NCI-H510A treated with DMSO at 0.1 percent for 48 hours (cell line): ENCODE measurements at regions not wholly inside any gene's neighbourhood (a gene's known extent, or its start where the extent isn't known, plus 50 kb on each side); places are given as distances from the start of the nearest gene placed in this dataset.

Experiments used
- DNase-seq: peaks from one replicate; lab custom pipeline; 2025; lab: John Stamatoyannopoulos, UW

GRCh38 chr9:81113453-81114124 is 575.8 kb downstream of the TLE1 start:
- DNase-seq: no peak

- DNase-seq: no peak
These were observed 576.5 kb downstream of the TLE1 start for GRCh38 chr9:81112627-81113452.

DNA sequence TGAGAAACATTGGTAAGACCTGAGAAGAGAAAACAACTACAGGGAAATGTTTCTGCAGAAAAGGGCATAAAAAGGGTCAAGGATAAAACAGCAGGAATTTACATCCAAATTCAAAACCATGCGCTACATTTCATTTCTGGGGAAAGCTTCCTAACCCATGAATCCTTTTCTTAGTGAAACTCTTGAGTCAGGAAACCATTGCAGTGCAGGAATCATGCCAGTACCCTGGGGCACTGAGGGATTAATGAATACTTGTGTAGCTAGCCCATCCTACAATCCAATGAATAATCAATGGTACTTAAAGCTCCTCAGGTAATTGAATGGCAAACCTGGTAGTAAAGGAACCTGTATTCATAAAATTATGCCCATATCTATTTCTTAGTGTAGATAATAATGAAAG is 580.5 kb downstream of the TLE1 start:
- DNase-seq: no peak

- no peak for DNase-seq
These were observed 581.0 kb downstream of the TLE1 start for GRCh38 chr9:81108391-81108790.

- DNase-seq: peak; percentile 77
These were observed 585.5 kb downstream of the TLE1 start for GRCh38 chr9:81103597-81104471.

DNA sequence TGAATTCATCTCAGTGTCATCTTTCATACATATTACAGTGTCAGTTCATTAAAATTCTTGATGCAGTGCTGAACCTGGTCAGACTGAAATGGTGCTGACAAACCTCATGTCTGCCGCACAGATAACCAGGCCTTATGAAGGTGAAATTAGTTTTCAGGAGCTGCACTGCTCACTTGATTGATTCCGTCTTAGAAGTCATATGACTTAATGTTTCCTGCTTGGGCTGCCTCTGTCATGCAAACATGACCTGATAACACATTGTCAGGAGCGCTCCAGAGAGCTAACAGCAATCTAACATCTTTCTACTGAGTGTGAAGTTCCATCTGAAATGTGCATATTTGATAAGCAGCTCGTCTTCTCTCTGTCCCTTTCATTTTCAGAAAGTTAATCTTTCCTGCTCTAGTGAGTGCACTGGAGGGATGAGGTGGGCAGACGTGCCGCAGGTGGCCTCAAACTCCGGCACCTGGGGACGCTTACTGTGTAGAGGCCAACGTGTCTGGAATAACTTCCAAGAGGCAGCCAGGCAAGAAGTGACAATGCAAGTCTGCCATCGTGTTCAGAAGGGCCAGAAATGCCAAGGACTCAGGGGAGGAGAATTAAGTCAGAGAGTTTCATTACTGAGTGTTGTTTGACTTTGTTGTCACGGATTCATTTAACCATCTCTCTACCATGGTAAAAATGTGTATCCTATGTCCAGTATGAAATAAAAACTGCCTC is 592.1 kb downstream of the TLE1 start:
- no peak for DNase-seq

DNA sequence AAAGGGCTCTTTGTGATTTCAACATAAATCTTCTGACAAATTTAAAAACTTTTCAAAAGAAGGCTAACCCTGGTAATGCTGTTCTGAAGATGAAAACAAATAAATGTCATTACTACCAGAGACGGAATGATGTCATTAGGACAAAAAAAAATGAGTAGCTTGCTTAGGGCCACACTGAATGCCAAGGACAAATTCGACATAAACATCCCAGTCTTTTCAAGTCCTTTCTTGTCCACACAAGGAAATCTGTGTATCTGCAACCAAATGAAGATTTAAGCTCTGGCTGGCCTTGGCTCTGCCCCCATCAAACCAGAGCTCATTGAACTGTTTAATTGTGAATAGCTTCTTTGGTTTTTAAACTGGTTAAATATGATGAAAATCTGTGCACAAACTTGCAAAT is 592.7 kb downstream of the TLE1 start:
- no peak for DNase-seq

GRCh38 chr9:81092057-81092456 is 597.3 kb downstream of the TLE1 start:
- peak; percentile 69 for DNase-seq

GRCh38 chr9:81088341-81088740 is 601.0 kb downstream of the TLE1 start:
- DNase-seq: no peak

GRCh38 chr9:81086416-81086815 is 602.9 kb downstream of the TLE1 start:
- DNase-seq: no peak

- no peak for DNase-seq
These were observed 605.4 kb downstream of the TLE1 start for GRCh38 chr9:81083854-81084512.

DNA sequence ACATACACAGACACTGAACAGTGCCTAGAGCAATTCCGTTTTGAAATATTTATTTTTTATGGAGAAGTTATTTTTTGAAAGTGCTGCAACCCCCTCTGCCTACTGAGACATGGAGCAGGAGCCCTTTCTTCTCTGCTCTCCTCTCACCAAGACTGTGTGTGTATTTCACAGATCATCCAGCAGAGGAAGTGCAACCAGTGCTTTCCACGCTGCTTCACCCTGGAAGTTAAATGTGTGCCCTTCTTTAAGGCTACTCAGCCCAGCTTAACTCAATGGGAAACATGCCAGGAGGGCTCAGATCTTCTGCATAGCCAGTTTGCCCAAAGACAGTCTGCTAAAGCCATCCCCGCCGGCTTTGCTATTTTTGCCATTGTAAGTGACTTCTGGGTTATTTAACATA is 606.3 kb downstream of the TLE1 start:
- DNase-seq: no peak

DNA sequence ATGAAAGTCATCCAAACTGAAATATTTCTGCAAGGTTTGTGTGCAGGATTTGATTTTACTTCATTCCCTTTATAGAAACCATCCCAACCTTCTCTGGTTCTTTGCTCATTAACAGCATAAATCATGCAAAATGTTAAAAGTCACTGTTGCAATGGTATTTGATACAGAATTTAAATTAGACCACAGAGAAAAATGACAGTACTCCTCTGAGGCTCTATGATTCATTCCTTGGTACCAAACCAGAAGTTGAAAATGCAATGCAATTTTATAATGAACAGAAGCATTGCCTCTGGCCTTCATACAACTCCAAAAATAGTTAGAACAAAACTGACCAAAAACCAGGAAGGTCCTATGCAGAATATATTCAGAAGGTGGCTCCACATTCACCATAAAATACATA is 607.1 kb downstream of the TLE1 start:
- no peak for DNase-seq

- DNase-seq: no peak
These were observed 608.4 kb downstream of the TLE1 start for GRCh38 chr9:81080900-81081299.

DNA sequence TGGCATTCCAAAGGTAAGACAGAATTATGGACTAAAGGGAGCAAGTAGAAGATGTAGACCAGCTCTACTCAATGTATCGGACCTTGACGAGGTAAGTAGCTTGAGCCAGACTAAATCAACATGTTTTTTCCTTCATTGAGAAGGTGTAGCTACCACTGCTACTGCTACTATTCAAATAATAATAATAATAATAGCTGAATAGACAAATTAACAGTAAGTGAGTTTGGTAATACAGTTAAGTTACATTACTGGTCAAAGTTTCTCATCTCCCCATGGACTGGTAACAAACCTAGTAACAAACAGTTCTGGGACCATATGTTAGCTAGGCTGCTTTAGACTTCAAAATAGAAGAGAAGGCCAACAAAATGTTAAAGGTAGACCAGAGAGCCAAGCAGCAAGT is 609.2 kb downstream of the TLE1 start:
- DNase-seq: no peak

- no peak for DNase-seq
These were observed 610.3 kb downstream of the TLE1 start for GRCh38 chr9:81079055-81079454.

DNA sequence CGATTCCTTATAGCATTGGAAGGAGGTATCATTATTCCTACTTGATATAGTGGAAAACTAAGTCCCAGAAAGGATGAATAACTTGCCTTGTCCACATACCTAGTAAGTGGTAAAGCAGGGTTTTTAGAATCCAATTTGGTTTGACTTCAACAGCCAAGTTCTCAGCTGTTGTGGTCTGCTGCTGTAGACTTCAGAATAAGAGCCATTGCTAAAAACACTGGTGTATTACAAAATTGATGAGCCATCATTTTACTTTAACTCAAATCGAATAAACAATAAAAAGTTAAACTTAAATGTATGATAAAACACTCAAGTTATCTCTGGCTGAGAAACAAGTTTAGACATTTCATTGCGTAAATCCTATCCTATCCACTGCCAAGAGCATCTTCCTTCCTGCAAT is 610.8 kb downstream of the TLE1 start:
- no peak for DNase-seq

DNA sequence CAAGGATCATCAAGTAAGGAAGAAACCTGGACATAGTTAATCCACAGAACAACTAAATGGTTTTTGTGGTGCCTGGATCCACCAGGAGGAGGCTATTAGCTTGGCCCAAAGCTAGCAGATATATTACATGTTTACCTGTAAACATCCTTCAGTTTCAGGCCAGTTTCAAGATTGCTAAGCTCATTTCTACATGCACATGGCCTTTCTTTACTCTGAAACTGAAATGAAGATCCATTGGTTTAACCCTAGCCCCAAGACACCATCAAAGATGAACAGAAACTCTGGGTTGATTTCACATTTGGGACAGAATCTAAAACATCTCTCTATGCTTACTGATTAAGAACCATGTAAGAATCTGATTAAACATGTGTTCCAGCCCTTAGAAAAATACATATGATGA is 611.8 kb downstream of the TLE1 start:
- no peak for DNase-seq

DNA sequence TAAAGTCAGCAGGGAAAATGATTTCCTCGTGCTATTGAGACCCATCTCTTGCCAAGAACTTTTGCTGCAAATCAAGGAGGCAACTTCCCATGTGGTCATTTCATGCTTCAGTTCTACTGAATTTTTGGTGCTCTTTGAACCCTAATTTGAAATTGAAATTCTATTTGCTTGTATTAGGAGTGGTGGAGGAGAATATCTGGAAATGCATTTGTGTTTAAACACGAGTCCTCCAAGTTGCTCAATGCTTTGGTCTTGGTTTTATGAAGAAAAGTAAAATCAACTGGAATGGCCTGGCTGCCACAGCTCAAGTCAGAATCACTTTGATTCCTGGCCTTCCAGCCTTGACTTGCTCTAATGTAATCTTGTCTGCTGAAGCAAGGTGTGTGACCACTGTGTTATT is 613.2 kb downstream of the TLE1 start:
- no peak for DNase-seq

DNA sequence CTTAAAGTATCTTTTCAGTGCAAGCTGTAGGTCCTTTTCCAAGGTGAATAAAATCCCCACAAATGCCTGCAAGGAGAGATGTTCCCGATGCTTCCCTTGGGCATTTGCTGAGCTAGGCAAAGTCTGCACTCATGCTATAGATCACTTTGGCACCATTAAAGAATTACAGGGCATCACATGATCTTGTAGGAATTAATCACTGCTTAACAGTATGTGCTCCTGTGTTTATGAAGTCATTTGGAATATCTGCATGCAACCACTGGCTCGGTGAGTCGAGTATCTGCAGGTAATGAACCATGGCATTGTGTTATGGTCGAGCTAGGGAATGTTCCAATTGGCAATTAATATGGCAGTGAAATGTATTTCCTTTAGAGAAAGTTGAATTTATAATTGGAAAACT is 615.1 kb downstream of the TLE1 start:
- DNase-seq: peak; percentile 16

DNA sequence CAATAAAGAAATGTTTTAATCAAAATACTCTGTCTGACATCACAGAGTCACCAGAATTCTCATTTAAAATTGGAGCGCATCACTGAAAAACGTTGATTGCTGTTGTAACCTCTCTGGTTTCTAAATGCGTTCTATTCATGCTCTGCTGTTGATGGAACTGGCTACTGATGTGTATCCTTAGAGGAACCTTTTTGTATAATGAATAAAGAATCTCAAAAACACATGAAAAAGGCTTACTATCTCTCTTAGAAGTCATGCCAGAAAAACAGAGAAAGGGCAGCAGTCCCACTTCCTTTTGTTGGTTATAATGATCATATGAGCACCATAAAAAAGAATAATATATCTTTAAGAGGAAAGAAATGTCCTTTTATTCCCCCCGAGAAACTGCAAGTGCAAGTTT is 615.5 kb downstream of the TLE1 start:
- DNase-seq: no peak

DNA sequence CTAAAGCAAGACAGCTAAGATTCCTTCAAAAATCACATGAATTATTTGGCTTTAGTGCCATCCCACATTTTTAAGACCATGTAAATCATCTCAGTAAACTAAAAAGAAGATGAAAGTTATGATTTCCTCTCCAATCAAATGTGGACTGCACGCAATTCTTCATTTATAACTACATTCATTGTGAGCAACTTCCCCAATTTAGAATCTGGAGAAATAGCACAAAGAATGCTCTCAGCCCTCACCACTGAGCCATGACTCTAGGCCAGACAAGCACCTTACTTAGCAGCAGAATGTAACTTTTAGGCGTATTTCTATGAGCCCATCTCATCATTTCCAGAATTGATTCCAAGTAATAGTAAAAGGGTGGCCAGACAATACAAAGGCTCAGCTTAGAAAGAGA is 616.6 kb downstream of the TLE1 start:
- no peak for DNase-seq
